ENCODE measurements at regions not wholly inside any gene's neighbourhood (a gene's known extent, or its start where the extent isn't known, plus 50 kb on each side); places are given as distances from the start of the nearest gene placed in this dataset.

DNA sequence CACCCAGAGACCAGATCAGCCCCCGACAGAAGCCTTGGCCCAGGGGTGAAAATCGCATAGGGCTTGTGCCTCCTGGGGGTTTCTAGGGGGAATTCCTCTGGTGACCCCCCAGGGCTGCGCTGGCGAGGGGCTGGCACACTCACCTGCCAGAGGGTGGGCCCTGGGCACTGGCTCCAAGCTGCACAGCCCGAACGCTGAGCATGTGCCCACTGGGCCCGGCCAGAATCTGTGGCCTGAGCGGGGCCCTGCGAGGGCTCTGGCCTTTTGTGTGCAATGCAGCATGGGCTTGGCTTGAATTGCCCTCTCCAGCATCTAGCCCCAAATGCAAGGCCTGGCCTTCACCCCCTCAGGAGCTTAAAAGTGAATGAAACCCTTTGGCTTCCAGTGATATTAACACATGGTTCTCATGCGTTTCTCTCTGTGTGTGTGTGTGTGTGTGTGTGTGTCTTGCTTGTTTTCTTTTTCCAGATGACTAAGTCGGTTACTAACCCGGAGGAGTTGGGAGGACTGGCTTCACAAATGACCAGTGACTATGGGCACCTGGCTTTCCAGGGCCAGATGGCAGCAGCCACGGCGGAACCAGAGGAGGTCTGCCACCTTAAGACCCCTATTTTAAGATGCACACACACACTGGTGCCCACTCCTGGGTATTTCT lies 259.1 kb upstream of the TPM1 start:
- TF ChIP-seq, protein P1, sequence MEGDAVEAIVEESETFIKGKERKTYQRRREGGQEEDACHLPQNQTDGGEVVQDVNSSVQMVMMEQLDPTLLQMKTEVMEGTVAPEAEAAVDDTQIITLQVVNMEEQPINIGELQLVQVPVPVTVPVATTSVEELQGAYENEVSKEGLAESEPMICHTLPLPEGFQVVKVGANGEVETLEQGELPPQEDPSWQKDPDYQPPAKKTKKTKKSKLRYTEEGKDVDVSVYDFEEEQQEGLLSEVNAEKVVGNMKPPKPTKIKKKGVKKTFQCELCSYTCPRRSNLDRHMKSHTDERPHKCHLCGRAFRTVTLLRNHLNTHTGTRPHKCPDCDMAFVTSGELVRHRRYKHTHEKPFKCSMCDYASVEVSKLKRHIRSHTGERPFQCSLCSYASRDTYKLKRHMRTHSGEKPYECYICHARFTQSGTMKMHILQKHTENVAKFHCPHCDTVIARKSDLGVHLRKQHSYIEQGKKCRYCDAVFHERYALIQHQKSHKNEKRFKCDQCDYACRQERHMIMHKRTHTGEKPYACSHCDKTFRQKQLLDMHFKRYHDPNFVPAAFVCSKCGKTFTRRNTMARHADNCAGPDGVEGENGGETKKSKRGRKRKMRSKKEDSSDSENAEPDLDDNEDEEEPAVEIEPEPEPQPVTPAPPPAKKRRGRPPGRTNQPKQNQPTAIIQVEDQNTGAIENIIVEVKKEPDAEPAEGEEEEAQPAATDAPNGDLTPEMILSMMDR (conservative IDR thresholded peaks at IDR 0.05 in 1 of 2, IDR thresholded peaks at IDR 0.05 in 1 of 2; ENCODE audit: low read depth in 1 of 2, low read length in 2 of 2), result no peak
- TF ChIP-seq EZH2 (IDR thresholded peaks at IDR 0.05; ENCODE audit: low read length, missing control alignments), result no peak

Measured in fibroblast of lung (primary cell).